HEK293 (cell line): ENCODE measurements at regions not wholly inside any gene's neighbourhood (a gene's known extent, or its start where the extent isn't known, plus 50 kb on each side); places are given as distances from the start of the nearest gene placed in this dataset.

Experiments used
- CTCF ChIA-PET: fragments of 350-600 bp; formaldehyde crosslinking; extraction: SDS; loops from one replicate; lab custom pipeline; 2021; ENCODE audit warnings: antibody characterized with exemption; lab: Yijun Ruan, JAX
- POLR2A ChIA-PET: fragments of 300-600 bp; formaldehyde crosslinking; extraction: SDS; loops from one replicate; lab custom pipeline; 2020; ENCODE audit warnings: antibody characterized with exemption, inconsistent platforms; lab: Yijun Ruan, JAX
- H3K27ac ChIP-seq: fragments of 200-500 bp; sonication (Bioruptor generic); 2 replicates; pipeline ENCODE4 v1.5.1; 2014; ENCODE audit warnings: low read depth, low read length, control low read depth, inconsistent platforms; ENCODE audit errors: extremely low read depth
- H3K36me3 ChIP-seq, 2 experiments: fragments of 200-500 bp in 1 of 2; sonication (Bioruptor generic) in 1 of 2; 1 replicate in 1 of 2; 2 replicates in 1 of 2; pipeline ENCODE4 v1.5.1; 2014 to 2017; ENCODE audit warnings: inconsistent platforms in 2 of 2, low read length in 2 of 2; ENCODE audit not compliant: control insufficient read depth in 2 of 2, insufficient read depth in 1 of 2
- H3K4me1 ChIP-seq: fragments of 200-500 bp; sonication (Bioruptor generic); 2 replicates; pipeline ENCODE4 v1.5.1; 2014; ENCODE audit warnings: mild to moderate bottlenecking, low read length, inconsistent platforms; ENCODE audit not compliant: control insufficient read depth, insufficient read depth
- H3K4me3 ChIP-seq: 2 replicates; pipeline ENCODE4 v1.5.1; 2011; ENCODE audit warnings: low read depth, mild to moderate bottlenecking, control low read depth, low read length, moderate library complexity
- H3K9me3 ChIP-seq: fragments of 200-500 bp; sonication (Bioruptor generic); 2 replicates; pipeline ENCODE4 v1.5.1; 2014; ENCODE audit warnings: low read depth, low read length, inconsistent platforms; ENCODE audit not compliant: control insufficient read depth, insufficient read depth
- GFI1B ChIP-seq: fragments of 450-650 bp; formaldehyde crosslinking; IDR thresholded peaks from 2 replicates; pipeline ENCODE4 v1.5.1; 2016; ENCODE audit warnings: missing biosample characterization, missing genetic modification characterization
- HOXA7 ChIP-seq: sonication (generic); formaldehyde crosslinking; IDR thresholded peaks from 2 replicates; pipeline ENCODE4 v1.8.1; 2022; ENCODE audit warnings: missing genetic modification reagents, borderline replicate concordance
- KLF10 ChIP-seq: fragments of 450-650 bp; IDR thresholded peaks from 2 replicates; pipeline ENCODE4 v1.5.1; 2018; ENCODE audit warnings: missing biosample characterization, mild to moderate bottlenecking, missing genetic modification characterization
- SETDB1 ChIP-seq: IDR thresholded peaks from one replicate; pipeline ENCODE4 v1.6.1; 2017; ENCODE audit warnings: mild to moderate bottlenecking, low read length, moderate library complexity, mixed read lengths; ENCODE audit not compliant: insufficient read length
- ZNF132 ChIP-seq: fragments of 450-650 bp; formaldehyde crosslinking; IDR thresholded peaks from 2 replicates; pipeline ENCODE4 v1.5.1; 2017; ENCODE audit warnings: missing biosample characterization, missing genetic modification characterization, borderline replicate concordance
- ZNF169 ChIP-seq: fragments of 450-650 bp; formaldehyde crosslinking; IDR thresholded peaks from 2 replicates; pipeline ENCODE4 v1.5.1; 2016; ENCODE audit warnings: missing biosample characterization, missing genetic modification characterization
- ZNF211 ChIP-seq: fragments of 450-650 bp; formaldehyde crosslinking; IDR thresholded peaks from 2 replicates; pipeline ENCODE4 v1.5.1; 2016; ENCODE audit warnings: low read depth, missing biosample characterization, missing genetic modification characterization
- ZNF239 ChIP-seq: fragments of 450-650 bp; formaldehyde crosslinking; IDR thresholded peaks from 2 replicates; pipeline ENCODE4 v1.5.1; 2016; ENCODE audit warnings: missing biosample characterization, missing genetic modification characterization
- ZNF404 ChIP-seq: fragments of 450-650 bp; formaldehyde crosslinking; IDR thresholded peaks from 2 replicates; pipeline ENCODE4 v1.5.1; 2017; ENCODE audit warnings: missing biosample characterization, missing genetic modification characterization
- ZNF416 ChIP-seq: fragments of 450-650 bp; formaldehyde crosslinking; IDR thresholded peaks from 2 replicates; pipeline ENCODE4 v1.5.1; 2016; ENCODE audit warnings: missing biosample characterization, missing genetic modification characterization
- ZNF473 ChIP-seq: fragments of 450-650 bp; formaldehyde crosslinking; IDR thresholded peaks from 2 replicates; pipeline ENCODE4 v1.5.1; 2017; ENCODE audit warnings: missing biosample characterization, missing genetic modification characterization
- ZNF585B ChIP-seq: fragments of 450-650 bp; formaldehyde crosslinking; IDR thresholded peaks from 2 replicates; pipeline ENCODE4 v1.5.1; 2016; ENCODE audit warnings: missing biosample characterization, missing genetic modification characterization
- ZNF596 ChIP-seq: fragments of 450-650 bp; IDR thresholded peaks from 2 replicates; pipeline ENCODE4 v1.5.0; 2018; ENCODE audit warnings: missing biosample characterization, mild to moderate bottlenecking, missing genetic modification characterization, moderate library complexity
- ZNF629 ChIP-seq: fragments of 450-650 bp; formaldehyde crosslinking; IDR thresholded peaks from 2 replicates; pipeline ENCODE4 v1.5.1; 2017; ENCODE audit warnings: missing biosample characterization, missing genetic modification characterization
- ZNF670 ChIP-seq: fragments of 450-650 bp; formaldehyde crosslinking; IDR thresholded peaks from 2 replicates; pipeline ENCODE4 v1.5.1; 2016; ENCODE audit warnings: missing biosample characterization, missing genetic modification characterization, low read depth
- ZNF707 ChIP-seq: fragments of 450-650 bp; formaldehyde crosslinking; IDR thresholded peaks from 2 replicates; pipeline ENCODE4 v1.5.1; 2016; ENCODE audit warnings: missing biosample characterization, missing genetic modification characterization
- ZNF747 ChIP-seq: fragments of 450-650 bp; formaldehyde crosslinking; IDR thresholded peaks from 2 replicates; pipeline ENCODE4 v1.5.1; 2016; ENCODE audit warnings: missing biosample characterization, missing genetic modification characterization
- ZNF785 ChIP-seq: fragments of 450-650 bp; formaldehyde crosslinking; IDR thresholded peaks from 2 replicates; pipeline ENCODE4 v1.5.1; 2016; ENCODE audit warnings: missing biosample characterization, missing genetic modification characterization
- ZXDB ChIP-seq: fragments of 450-650 bp; formaldehyde crosslinking; IDR thresholded peaks from 2 replicates; pipeline ENCODE4 v1.5.1; 2016; ENCODE audit warnings: missing biosample characterization, missing genetic modification characterization
- TF ChIP-seq, protein P1 (sequence below): fragments of 450-650 bp; formaldehyde crosslinking; IDR thresholded peaks from 2 replicates; pipeline ENCODE4 v1.5.1; 2016; ENCODE audit warnings: missing biosample characterization, missing genetic modification characterization
- TF ChIP-seq, protein P2 (sequence below): fragments of 450-650 bp; formaldehyde crosslinking; optimal IDR thresholded peaks from 2 replicates; pipeline ENCODE3; 2016; ENCODE audit warnings: missing biosample characterization, mild to moderate bottlenecking, missing genetic modification characterization
- TF ChIP-seq, protein P3 (sequence below): fragments of 450-650 bp; formaldehyde crosslinking; IDR thresholded peaks from 2 replicates; pipeline ENCODE4 v1.5.1; 2016; ENCODE audit warnings: missing biosample characterization, missing genetic modification characterization
- TF ChIP-seq, protein P4 (sequence below): fragments of 450-650 bp; formaldehyde crosslinking; IDR thresholded peaks from 2 replicates; pipeline ENCODE4 v1.5.1; 2016; ENCODE audit warnings: missing biosample characterization, missing genetic modification characterization

DNA sequence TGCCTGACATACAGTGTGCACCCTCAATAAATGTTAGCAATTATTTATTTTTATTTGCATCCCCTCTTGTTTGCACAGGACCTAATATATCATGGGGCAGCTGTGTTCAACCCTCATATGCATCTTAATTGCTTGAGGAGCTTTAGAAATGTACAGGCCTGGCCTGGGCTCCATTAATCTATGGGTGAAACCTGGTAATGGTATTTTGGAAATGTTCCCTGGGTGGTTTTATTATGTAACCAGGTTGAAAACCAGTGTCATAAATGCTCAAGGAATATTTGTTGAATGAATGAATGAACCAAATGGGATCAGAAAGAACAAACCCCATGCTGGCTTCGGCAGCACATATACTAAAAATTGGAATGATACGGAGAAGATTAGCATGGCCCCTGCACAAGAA is 84.0 kb upstream of the PICALM start:
- no peaks in the 10 kb centered on the region for H3K9me3 ChIP-seq
- TF ChIP-seq GFI1B: no peak
- TF ChIP-seq ZNF211: no peak
- TF ChIP-seq ZNF169: no peak
- TF ChIP-seq HOXA7 (CRISPR knock-in tag): no peak
- TF ChIP-seq ZNF132 (tag by site-specific recombination): no peak
- TF ChIP-seq, protein P1, sequence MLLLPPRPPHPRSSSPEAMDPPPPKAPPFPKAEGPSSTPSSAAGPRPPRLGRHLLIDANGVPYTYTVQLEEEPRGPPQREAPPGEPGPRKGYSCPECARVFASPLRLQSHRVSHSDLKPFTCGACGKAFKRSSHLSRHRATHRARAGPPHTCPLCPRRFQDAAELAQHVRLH (tag by site-specific recombination): no peak
- TF ChIP-seq ZXDB (tag by site-specific recombination): no peak
- TF ChIP-seq ZNF585B (tag by site-specific recombination): no peak
- TF ChIP-seq, protein P2, sequence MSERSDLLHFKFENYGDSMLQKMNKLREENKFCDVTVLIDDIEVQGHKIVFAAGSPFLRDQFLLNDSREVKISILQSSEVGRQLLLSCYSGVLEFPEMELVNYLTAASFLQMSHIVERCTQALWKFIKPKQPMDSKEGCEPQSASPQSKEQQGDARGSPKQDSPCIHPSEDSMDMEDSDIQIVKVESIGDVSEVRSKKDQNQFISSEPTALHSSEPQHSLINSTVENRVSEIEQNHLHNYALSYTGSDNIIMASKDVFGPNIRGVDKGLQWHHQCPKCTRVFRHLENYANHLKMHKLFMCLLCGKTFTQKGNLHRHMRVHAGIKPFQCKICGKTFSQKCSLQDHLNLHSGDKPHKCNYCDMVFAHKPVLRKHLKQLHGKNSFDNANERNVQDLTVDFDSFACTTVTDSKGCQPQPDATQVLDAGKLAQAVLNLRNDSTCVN: no peak
- no peak for TF ChIP-seq ZNF629 (tag by site-specific recombination)
- TF ChIP-seq ZNF747 (tag by site-specific recombination): no peak
- TF ChIP-seq, protein P3, sequence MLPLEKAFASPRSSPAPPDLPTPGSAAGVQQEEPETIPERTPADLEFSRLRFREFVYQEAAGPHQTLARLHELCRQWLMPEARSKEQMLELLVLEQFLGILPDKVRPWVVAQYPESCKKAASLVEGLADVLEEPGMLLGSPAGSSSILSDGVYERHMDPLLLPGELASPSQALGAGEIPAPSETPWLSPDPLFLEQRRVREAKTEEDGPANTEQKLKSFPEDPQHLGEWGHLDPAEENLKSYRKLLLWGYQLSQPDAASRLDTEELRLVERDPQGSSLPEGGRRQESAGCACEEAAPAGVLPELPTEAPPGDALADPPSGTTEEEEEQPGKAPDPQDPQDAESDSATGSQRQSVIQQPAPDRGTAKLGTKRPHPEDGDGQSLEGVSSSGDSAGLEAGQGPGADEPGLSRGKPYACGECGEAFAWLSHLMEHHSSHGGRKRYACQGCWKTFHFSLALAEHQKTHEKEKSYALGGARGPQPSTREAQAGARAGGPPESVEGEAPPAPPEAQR: no peak
- no peaks in the 10 kb centered on the region for H3K36me3 ChIP-seq
- ChIA-PET CTCF (no interaction called here), POLR2A (no interaction called here)
- H3K4me1 ChIP-seq: no peaks in the 10 kb centered on the region
- no peak overlapping the region for H3K4me3 ChIP-seq
- no peak overlapping the region for H3K27ac ChIP-seq

DNA sequence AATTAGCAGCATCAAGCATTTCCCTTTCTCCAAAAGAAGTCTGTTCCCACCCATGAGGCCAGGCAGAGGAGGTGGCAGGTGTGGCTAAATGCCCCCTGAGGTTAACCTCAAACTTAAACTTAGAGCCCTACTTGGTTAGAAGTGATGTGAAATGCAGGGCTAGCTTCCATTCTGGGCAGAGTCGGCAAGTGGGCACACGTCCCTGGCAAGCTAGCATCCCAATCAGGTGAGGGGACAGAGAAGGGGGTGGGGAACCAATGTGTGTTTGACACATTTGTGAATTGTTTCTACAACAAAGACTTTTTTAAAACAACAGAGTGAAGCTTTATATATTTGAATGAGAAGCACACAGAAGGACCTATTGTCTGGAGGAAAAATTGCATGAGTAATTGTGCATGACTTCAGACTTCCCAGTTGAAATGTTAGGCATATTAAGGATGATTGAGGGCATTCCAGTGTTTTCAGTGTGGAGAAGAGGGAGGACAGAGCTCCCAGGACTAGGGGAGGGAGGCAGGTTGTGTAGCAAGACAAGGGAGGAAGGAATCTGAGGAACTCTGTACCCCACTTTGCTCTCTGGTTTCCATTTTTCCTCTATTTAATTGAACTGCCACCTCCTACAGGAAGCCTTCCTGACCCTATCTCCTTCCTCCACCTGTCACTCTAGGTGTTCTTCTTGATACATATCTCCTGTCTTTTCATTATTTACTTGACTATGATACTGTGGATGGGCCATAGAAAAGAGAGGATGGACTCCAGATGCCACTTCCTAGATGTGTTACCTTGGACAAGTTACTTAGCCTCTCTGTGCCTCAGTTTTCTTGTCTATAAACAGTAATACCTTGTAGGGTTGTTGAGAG is 83.3 kb upstream of the PICALM start:
- H3K36me3 ChIP-seq: no peaks in the 10 kb centered on the region
- H3K4me3 ChIP-seq: no peak overlapping the region
- CTCF ChIA-PET: interaction anchor here (0.6 to 1.1 kb wide), 2 partner anchors 41 to 147 kb away, joined by 3 to 5 read pairs; no protein-coding TSS in a partner anchor
- H3K27ac ChIP-seq: no peak overlapping the region
- no peak for TF ChIP-seq ZNF473
- no peak for TF ChIP-seq ZNF670 (tag by site-specific recombination)
- no peak for TF ChIP-seq ZNF747 (tag by site-specific recombination)
- no peak for TF ChIP-seq ZNF785 (tag by site-specific recombination)
- TF ChIP-seq ZNF239 (tag by site-specific recombination): no peak
- TF ChIP-seq SETDB1: no peak
- no peak for TF ChIP-seq ZNF707 (tag by site-specific recombination)
- TF ChIP-seq, protein P4, sequence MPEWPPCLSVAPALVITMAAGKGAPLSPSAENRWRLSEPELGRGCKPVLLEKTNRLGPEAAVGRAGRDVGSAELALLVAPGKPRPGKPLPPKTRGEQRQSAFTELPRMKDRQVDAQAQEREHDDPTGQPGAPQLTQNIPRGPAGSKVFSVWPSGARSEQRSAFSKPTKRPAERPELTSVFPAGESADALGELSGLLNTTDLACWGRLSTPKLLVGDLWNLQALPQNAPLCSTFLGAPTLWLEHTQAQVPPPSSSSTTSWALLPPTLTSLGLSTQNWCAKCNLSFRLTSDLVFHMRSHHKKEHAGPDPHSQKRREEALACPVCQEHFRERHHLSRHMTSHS (tag by site-specific recombination): no peak
- no peak for TF ChIP-seq ZNF404 (tag by site-specific recombination)
- TF ChIP-seq ZNF596 (tag by site-specific recombination): no peak
- no peak for TF ChIP-seq ZNF416
- no peak for TF ChIP-seq KLF10 (tag by site-specific recombination)
- TF ChIP-seq, all 188 proteins: peak for 0
- POLR2A ChIA-PET: interaction anchor here (1.5 kb wide), 1 partner anchor 83 kb away, joined by 8 read pairs; the partner anchor contains the start of gene PICALM
- Histone ChIP-seq H3K4me1 (no peaks in the 10 kb centered on the region), H3K9me3 (no peaks in the 10 kb centered on the region)
